ENCODE measurements at regions not wholly inside any gene's neighbourhood (a gene's known extent, or its start where the extent isn't known, plus 50 kb on each side); places are given as distances from the start of the nearest gene placed in this dataset.

DNA sequence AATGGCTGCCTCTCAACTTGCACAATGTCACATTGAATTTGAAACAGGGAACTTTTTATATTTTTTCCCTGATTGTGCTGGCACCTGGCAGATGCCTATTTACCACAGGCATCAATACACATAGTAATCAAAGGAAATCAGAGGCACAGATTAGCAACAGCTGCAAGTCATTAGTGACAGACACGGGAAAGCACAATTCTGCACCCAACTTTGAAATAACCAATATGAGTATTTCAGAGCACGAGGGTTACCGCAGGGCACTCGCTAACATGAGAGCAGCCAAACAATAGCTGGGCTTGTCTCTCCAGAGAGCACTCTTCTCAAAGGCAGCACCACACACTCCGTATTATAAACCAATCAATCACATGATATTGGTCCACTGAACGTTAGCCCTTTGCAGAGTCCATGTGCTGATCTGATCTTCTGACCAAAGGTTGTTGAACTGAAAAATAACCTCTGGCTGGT, 149.5 kb downstream of the RNF144B start:
- TF ChIP-seq ASH2L (IDR thresholded peaks at IDR 0.05; ENCODE audit: low read length) (no peak), ZNF274 (IDR thresholded peaks at IDR 0.05; ENCODE audit: borderline replicate concordance, extremely low read depth, low read length) (no peak), CTCF (IDR thresholded peaks at IDR 0.05; ENCODE audit: control extremely low read depth in 1 of 3, insufficient read depth in 1 of 3, low read depth in 1 of 3, low read length in 3 of 3) (no peak), TEAD4 (IDR thresholded peaks at IDR 0.05; ENCODE audit: low read depth, low read length) (no peak), POLR2A (IDR thresholded peaks at IDR 0.05; ENCODE audit: control extremely low read depth in 1 of 2, low read depth in 2 of 2, low read length in 2 of 2) (no peak), EZH2 (IDR thresholded peaks at IDR 0.05; ENCODE audit: low read depth, low read length, severe bottlenecking) (no peak), E2F6 (IDR thresholded peaks at IDR 0.05) (no peak), TAF1 (IDR thresholded peaks at IDR 0.05; ENCODE audit: low read depth, low read length) (no peak), RAD21 (IDR thresholded peaks at IDR 0.05 in 1 of 2, conservative IDR thresholded peaks at IDR 0.05 in 1 of 2; ENCODE audit: low read depth in 2 of 2, low read length in 2 of 2) (no peak), EP300 (IDR thresholded peaks at IDR 0.05; ENCODE audit: borderline replicate concordance in 1 of 2, low read depth in 2 of 2, low read length in 2 of 2) (no peak), RFX5 (IDR thresholded peaks at IDR 0.05; ENCODE audit: borderline replicate concordance, low read depth, low read length) (no peak), BRCA1 (IDR thresholded peaks at IDR 0.05; ENCODE audit: low read depth, low read length) (no peak), SP1 (IDR thresholded peaks at IDR 0.05; ENCODE audit: low read depth, low read length) (no peak)

Measured in H1 (cell line).